COLO668 (cell line): ENCODE measurements at regions not wholly inside any gene's neighbourhood (a gene's known extent, or its start where the extent isn't known, plus 50 kb on each side); places are given as distances from the start of the nearest gene placed in this dataset.

Source experiments
- DNase-seq: peaks from one replicate; lab custom pipeline; 2025; ENCODE audit not compliant: unreplicated experiment; lab: John Stamatoyannopoulos, UW

- peak; percentile 24 for DNase-seq
These were observed 56.1 kb downstream of the RMI2 start for GRCh38 chr16:11401161-11402050.

GRCh38 chr16:11402051-11402744 lies 56.9 kb downstream of the RMI2 start:
- DNase-seq, result no peak

DNA sequence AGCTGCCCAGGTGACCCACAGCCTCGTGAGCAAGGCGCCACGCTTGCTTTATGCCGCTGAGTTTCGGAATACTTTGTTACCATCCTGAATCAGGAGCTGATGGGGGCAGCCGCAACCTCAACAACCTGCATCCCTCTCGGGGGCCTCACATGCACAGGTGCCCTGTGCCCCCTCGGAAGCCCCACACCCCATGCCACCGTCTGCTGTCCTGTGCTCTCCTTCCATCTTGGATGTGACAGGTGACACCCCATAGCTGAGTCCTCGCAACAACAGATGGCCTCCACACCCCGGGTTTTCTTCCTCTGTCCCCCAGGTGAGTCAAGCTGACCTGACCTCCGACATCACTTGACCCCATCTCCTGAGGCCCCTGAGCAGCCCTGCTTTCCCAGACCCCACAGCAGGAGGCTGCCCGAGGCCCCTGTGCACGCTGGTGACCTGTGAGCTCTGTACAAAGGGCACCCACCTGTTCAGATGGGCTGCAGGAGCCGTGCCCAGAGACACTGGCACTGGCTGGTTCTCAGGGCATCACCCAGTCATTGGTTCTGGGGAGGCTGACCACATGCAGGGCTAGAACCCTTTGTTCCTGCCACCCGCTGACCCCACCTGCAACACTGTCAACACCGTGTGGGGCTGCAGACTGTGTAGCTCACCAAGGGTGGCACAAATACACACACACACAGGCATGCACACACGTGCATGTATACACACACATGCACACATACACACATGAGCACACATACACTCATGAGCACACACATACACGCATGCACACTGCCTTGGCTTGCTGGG lies 57.7 kb downstream of the RMI2 start:
- no peak for DNase-seq

DNA sequence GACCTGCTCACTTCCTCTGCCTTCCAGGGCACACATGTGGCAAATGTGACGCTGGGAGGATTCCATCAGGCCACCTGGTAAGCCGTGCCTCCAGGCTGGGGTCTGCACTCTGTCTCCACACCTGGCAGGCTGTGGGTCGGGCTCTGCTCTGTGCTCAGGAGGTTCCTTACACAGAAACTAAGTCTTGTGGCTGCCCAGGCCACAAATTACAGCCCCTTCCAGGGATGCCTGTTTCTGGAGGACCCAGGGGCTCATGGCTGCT lies 58.2 kb downstream of the RMI2 start:
- DNase-seq, result no peak

GRCh38 chr16:11403920-11404319 lies 58.7 kb downstream of the RMI2 start:
- DNase-seq, result no peak

- no peak for DNase-seq
These were observed 59.3 kb downstream of the RMI2 start for GRCh38 chr16:11404603-11405002.

DNA sequence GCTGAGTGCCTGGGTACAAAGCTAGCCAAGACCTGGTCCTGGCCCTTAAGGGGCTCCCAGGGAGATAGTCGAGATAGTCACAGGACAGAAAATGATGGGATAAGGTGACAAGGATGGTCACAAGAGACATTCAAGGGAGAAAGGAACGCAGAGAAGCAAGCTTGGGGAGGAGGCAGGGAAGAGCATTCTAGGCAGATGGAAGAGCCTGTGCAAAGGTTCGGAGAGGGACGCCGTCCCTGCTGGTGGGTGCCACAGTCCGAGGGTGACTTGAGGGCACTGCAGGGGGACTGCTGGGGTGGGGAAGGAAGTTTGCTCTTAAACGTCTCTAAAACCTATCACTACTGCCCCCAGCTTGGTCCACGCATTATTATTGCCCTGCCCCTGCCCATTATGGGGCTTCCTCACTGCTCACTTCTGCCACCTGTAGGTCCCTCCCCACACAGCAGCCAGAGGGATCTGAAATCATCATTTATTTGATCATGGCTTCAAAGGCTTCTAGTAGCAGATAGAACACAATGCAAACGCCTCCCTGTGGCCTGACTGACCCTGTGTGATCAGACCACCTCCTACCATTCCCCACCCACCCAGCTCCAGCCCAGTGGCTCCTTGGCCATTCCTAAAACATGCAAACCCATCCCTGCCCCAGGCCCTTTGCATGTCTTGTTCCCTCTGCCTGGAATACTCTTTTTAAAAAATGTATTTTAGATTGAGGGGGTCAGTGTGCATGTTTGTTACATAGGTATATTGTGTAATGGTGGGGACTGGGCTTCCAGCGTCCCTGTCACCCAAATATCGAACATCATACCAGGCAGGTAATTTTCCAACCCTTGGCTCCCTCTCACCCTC lies 60.3 kb downstream of the RMI2 start:
- DNase-seq, result peak; percentile 21

DNA sequence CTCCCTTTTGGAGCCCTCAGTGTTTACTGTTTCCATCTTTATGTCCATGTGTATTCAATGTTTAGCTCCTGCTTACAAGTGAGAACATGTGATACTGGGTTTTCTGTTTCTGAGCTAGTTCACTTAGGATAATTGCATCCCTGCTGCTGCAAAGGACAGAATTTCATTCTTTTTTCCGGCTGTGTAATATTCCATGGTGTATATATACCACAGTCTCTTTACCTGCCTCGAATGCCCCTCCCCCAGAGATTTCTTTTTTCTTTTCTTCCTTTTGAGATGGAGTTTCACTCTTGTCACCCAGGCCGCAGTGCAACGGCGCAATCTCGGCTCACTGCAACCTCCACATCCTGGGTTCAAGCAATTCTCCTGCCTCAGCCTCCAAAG lies 60.9 kb downstream of the RMI2 start:
- DNase-seq, result no peak

DNA sequence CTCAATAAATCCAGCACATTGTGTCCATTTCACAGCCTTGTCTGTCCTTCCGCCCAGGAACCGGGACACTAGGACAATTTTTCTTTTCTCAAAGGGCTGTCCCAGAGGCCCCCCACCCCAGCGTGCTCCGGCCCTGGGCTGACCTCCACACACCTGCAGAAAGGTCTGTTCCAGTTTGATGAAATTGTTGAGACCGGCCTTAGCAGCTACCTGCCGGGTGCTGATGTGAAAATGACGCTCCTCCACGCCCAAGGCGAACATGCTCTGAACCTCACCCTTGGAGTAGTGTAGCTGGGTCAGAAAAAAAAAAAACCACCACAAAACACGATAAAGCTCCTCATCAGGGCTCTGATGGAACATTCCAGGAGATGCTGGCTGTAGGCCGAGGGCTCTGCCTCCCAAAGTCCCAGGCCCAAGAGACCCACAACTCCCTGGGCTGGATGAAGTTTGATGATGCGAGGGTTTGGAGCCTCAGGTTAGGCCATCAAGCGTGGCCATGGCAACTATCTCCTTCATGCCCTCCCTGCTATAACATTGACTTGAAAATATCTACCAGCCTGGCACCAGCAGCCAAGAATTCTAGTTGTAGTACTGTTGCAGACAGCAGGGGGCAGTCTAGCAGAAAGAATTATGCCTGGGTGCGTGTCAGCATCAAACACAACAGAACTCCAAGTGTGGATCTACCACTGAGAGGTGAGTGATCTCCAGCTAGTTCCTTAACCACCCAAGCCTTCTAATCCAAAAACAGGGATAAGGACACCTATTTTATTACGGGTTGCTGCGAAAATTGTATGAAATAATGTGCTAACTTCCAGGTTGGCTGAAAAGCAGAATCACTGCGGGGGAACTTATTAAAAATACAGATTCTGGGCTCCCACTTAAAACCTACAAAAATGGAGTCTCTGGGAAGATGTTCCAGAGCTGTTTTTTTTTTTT lies 62.1 kb downstream of the RMI2 start:
- DNase-seq, result peak; percentile 59

GRCh38 chr16:11408216-11408615 lies 63.0 kb downstream of the RMI2 start:
- DNase-seq, result no peak

DNA sequence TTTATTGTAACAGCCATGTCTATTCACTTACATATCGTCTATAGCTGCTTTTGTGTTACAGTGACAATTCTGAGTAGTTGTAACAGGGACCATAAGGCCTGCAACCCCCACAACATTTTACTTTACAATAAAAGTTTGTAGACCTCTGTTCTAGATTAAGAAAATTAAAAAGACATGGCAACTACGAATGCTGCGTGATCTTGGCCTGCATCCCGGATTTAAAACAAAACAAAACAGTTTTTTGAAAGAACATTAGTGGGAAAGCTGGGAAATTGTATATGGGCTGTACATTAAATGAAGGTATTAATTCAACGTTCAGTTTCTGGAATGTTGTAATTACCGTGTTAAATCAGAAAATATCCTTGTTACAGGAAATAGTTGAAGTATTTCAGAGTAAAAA lies 64.1 kb downstream of the RMI2 start:
- DNase-seq, result no peak

GRCh38 chr16:11410376-11411058 lies 65.3 kb downstream of the RMI2 start:
- no peak for DNase-seq

DNA sequence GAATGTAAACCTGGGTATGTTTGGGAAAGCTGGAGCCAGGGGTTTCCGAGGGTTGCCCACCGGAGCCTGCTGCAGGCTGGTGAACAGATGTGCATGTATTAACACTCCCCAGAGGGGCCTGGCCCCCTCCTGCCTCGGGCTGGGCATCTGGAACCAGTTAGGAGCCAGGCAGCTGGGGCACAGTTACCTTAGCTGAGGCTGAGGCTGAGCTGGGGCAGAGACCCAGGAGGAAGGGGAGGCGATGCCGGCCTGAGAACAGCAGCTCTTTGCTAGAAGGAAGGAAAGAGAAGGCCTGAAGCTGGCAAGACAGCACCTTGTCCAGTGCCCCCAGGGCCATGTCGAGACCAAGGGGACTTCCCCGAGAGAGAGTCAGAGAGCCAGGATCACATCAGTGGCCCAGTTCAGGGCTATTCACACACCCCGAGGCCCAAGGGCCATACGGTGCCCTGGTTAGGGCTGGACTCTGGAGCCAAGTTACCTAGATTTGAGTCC lies 65.8 kb downstream of the RMI2 start:
- DNase-seq, result no peak

DNA sequence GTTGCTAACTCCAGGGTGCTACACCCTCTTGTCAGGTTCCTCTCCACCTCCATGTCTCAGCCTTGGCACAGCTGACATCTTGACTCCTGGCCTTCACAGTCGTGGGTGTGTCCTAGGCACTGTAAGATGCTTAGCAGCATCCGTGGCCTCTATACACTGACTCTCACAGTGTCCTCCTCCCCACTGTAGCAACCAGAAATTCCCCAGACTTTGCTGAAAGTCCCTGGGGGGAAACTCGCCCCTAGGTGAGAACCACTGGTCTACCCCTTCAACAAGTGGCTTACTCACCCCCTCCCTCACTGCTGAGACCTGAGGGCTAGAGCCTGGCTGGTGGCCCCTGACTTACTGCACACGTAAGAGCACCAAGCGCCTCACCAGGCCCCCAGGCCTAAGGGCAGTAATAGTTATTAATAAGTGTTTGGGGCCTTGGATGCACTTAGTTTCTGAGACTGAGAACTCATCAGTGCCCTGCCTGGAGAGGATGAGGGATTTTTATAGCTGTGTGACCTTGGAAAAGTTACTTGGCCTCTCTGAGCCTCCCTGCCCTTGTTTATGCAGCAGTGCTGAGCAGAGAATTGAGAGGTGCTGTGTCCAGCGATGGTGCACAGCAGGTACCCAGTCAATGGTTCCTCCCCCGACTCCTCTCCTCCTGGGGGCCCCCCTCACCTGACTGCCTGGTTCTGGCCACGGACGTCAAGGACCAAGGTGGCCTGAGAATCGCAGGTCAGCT lies 67.1 kb downstream of the RMI2 start:
- DNase-seq, result no peak

- DNase-seq, result no peak
These were observed 68.0 kb downstream of the RMI2 start for GRCh38 chr16:11412965-11413887.

GRCh38 chr16:11413907-11414595 lies 68.8 kb downstream of the RMI2 start:
- DNase-seq, result no peak
